ENCODE measurements at regions not wholly inside any gene's neighbourhood (a gene's known extent, or its start where the extent isn't known, plus 50 kb on each side); places are given as distances from the start of the nearest gene placed in this dataset.

GRCh38 chr9:17962747-17963146 lies 383.9 kb downstream of the SH3GL2 start:
- DNase-seq (ENCODE audit: low read depth) = no peak
- TF ChIP-seq, protein P1, sequence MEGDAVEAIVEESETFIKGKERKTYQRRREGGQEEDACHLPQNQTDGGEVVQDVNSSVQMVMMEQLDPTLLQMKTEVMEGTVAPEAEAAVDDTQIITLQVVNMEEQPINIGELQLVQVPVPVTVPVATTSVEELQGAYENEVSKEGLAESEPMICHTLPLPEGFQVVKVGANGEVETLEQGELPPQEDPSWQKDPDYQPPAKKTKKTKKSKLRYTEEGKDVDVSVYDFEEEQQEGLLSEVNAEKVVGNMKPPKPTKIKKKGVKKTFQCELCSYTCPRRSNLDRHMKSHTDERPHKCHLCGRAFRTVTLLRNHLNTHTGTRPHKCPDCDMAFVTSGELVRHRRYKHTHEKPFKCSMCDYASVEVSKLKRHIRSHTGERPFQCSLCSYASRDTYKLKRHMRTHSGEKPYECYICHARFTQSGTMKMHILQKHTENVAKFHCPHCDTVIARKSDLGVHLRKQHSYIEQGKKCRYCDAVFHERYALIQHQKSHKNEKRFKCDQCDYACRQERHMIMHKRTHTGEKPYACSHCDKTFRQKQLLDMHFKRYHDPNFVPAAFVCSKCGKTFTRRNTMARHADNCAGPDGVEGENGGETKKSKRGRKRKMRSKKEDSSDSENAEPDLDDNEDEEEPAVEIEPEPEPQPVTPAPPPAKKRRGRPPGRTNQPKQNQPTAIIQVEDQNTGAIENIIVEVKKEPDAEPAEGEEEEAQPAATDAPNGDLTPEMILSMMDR (conservative IDR thresholded peaks at IDR 0.05; ENCODE audit: low read depth, low read length) = no peak
- no peak overlapping the region for H3K4me3 ChIP-seq (ENCODE audit: low read depth, low read length)

DNA sequence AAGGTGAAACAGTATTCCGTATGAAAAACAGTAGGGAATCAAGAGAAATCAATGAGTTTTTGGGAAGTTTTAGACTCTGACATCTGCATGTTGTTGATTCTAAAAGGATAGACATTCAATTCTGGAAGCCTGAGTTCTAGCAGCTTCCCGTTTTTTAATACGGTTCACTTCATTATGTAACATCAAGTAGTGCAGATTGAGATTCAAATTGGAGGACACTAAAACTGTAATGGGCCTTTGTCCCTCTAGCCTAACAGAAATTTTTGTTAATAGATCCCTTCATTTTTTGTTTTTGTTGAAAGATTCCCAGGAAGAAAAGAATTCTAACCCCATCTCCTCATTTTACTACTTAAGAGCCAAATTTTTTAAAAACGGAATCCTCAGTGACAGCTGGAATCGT lies 384.6 kb downstream of the SH3GL2 start:
- no peak overlapping the region for H3K4me3 ChIP-seq (ENCODE audit: low read depth, low read length)
- DNase-seq (ENCODE audit: low read depth) = no peak

DNA sequence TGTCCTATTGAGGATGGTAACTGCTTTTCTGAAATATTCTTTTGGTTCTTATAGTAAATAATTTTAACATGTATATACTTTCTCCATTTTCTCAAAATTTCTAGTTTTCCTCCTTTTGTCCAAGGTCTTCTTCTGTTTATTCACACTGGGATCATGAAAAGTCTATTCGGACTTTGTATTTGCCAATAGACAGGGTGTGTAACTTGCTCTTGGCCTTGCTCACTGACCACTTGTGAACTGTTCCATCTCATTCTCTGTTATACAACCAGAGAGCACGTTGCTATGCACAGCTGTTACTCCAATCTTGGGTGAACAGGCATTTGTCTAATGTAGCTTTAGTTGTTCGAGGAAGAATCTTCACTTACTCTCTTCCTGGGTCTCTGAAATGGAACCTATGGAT lies 388.9 kb downstream of the SH3GL2 start:
- no peak overlapping the region for H3K4me3 ChIP-seq (ENCODE audit: low read depth, low read length)
- TF ChIP-seq, protein P1 (conservative IDR thresholded peaks at IDR 0.05; ENCODE audit: low read depth, low read length) = no peak
- no peak for DNase-seq (ENCODE audit: low read depth)

More for the DNA sequence above, 384.6 kb downstream of the SH3GL2 start:
- TF ChIP-seq, protein P1 (conservative IDR thresholded peaks at IDR 0.05; ENCODE audit: low read depth, low read length) = no peak

DNA sequence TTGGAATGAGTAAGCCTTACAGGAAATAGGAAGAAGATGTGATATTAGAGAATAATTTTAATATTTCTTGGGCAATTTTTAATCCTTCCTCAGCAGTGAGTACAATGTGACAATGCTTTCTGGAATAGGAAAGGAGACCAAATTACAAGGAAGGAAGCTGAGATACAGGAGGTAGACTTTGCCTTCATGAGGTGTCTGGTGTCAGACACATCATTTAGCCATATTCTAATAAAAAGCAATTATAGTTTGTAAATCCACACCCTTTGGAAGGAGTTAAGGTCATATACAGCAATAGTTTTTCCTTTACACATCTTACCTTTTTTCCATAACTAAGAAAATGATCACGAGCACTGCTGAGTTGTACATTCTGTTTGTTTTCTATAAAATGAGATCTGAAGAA lies 390.4 kb downstream of the SH3GL2 start:
- no peak overlapping the region for H3K4me3 ChIP-seq (ENCODE audit: low read depth, low read length)
- no peak for DNase-seq (ENCODE audit: low read depth)
- TF ChIP-seq, protein P1 (conservative IDR thresholded peaks at IDR 0.05; ENCODE audit: low read depth, low read length) = no peak

DNA sequence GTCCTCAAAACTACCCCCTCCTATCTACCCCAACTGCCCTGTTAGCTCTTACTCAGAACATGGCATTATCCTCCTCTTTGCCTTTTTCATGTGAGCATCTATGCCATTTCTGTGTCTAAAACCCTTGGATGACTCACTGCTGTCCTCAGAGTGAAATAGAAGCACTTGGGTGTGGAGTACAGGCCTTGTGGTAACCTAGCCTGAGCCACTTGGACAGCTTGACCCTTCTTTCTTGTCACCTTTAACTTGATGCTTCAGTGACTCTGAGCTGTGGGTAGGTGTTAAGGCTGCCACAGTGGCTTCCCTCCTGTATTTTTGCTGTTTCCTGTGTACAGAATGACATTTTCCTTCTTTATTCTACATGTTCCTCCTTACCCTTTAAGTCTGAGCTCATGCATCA lies 391.4 kb downstream of the SH3GL2 start:
- TF ChIP-seq, protein P1 (conservative IDR thresholded peaks at IDR 0.05; ENCODE audit: low read depth, low read length) = no peak
- no peak overlapping the region for H3K4me3 ChIP-seq (ENCODE audit: low read depth, low read length)
- DNase-seq (ENCODE audit: low read depth) = no peak

- no peak for DNase-seq (ENCODE audit: low read depth)
- TF ChIP-seq, protein P1 (conservative IDR thresholded peaks at IDR 0.05; ENCODE audit: low read depth, low read length) = no peak
- no peak overlapping the region for H3K4me3 ChIP-seq (ENCODE audit: low read depth, low read length)
Observed at GRCh38 chr9:17978773-17979172, 399.9 kb downstream of the SH3GL2 start.

- TF ChIP-seq, protein P1 (conservative IDR thresholded peaks at IDR 0.05; ENCODE audit: low read depth, low read length) = no peak
- DNase-seq (ENCODE audit: low read depth) = no peak
Observed at GRCh38 chr9:17986595-17986994, 407.7 kb downstream of the SH3GL2 start.

More at GRCh38 chr9:17986595-17986994, 407.7 kb downstream of the SH3GL2 start:
- no peak overlapping the region for H3K4me3 ChIP-seq (ENCODE audit: low read depth, low read length)

All from choroid plexus epithelial cell (primary cell).